Stimulated activated CD4-positive, alpha-beta T cell treated with anti-CD3 and anti-CD28 coated beads, Interleukin-4, amount 100 ng/mL, for 24 hours (primary cell): ENCODE measurements at regions not wholly inside any gene's neighbourhood (a gene's known extent, or its start where the extent isn't known, plus 50 kb on each side); places are given as distances from the start of the nearest gene placed in this dataset.

Source experiments
- DNase-seq: peaks from one replicate; pipeline ENCODE4 v3.0.0-alpha.2; 2020

DNA sequence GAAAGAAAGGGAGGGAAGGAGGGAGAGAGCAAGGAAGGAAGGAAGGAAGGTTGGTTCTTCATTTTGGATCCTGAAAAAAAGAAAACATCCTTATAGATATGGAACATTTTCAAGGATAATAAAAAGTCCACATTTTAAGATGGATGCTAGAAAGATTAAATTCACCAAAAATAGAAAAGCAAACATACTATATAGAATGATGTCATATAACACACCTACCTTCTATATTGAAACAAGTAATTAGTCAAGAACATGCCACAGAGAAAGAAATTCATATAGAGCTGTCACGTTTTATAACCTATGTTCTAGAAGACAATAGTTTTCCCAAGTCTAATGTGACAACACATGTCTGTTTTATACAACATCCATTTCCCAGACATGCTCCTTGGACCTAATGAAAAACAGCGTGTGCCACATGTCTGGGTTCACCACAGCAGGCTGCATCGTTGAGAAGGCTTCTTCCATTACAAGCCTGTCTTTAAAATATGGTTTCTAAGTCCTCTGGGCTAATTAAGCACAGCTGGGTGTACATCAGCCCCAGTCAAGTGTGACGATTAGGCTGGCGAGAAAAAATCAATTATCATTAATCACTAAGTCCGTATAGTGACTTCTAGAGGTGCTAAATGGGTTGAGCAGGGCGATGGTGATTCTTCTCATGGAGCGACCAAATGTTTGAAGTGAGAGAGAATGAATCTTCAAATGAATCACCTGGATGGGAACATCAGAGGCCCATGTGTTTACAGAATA lies 301.8 kb downstream of the TLE1 start:
- DNase-seq = no peak

DNA sequence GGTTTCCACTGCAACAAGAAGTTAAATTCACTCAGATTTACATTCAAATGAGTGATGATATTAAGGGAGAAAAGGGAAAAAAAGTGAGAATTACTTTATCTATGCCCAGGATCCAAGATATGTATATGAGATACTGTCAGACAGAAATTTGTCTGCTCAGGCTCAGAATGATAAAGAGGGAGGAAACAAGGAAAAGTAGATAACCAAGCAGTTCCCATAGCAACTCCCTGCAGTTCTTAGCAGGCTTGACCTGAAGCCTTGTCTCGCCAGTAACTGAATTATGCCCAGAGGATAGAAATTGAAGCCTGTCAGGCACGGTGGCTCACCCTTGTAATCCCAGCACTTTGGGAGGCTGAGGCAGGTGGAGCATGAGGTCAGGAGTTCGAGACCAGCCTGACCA lies 304.4 kb downstream of the TLE1 start:
- no peak for DNase-seq

DNA sequence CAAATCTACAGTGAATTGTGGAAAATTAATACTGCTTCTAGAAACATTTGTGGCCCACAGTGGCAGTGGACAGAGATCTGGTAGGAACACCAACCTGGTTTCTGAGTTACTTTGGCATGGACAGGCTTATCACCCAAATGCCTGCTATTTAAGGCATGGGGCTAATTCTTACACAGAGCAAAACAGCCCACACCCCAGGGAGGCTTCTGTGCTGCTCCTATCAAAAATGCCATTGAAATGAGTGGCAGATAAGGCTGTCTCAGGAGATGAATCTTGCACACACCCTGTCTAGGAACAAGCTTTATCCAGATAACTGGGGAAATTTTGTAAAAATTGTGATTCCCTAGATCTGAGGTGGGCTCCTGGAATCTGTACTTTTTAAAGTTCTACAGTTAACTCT lies 307.1 kb downstream of the TLE1 start:
- DNase-seq = no peak

DNA sequence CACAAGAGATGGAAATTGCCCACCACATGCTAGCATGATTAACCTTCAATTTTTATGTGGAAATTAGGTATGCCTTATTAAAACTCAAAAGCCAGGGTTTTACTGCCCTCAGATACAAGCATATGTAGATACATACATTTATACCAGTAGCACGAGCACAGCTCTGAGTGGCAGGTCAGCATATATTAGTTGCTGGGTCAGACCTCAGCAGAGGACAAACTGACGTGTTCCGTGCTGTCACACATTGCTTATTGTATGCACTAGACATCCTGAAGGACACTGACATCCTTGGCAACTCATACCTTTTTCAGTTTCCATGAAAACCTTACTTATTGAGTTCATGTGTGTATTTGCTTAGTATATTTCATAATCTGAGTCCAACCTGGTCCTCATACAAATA lies 307.7 kb downstream of the TLE1 start:
- DNase-seq = no peak

DNA sequence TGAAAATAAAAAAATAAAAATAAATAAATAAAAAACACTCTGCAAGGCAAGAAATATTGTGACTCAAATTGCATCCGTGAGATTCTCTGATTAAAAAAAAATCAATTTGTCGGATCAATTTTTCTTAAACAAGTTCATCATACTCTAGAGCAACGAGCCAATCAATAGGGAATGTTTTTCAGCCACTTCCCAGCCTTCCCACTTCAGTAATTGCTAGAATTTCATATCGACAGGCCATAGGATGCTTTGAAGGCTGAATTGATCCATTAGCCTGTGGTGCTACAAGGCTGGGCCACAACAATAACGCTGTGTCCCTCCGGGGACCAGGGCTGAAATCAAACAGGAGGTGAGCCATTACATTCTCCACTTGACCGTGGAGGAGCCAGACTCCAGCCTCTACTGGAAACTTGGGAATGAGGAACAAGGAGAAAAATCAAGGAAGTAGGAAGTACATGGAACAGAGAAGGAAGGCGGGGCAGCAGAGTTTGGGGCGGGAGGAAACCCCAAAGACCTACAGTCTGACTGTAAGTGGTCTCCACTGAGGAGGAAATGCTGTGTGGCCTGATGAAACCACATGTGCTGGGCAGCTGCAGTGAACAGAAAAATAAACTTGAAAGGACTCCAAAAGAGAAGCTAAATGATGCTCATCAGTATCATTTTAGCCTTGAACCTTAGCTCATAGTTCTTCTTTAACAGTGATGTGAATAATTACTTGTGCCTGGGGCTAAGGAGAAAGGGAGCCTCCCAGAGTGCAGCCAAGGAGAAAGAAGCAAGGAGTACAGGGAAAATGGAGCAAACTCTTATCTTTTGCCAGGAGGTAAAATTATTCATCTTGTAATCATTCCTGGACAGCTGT lies 308.6 kb downstream of the TLE1 start:
- no peak for DNase-seq

DNA sequence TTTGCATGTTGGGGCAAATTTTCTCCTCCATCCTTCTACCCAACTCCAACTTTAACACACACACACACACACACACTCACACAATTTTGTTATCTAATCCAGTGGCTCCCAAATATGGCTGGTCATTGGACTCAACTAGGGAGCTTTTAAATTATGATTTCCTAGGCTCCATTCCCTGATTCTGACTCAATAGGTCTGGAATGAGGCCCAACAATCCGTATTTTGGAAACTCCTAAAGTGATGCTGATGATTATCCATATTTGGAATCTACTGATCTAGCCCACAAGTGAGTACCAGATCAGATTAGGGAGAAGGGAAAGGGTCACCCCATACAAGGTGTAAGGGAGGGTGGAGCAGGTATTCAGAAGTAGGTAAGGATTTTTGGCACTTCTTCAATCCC lies 309.7 kb downstream of the TLE1 start:
- DNase-seq = no peak

DNA sequence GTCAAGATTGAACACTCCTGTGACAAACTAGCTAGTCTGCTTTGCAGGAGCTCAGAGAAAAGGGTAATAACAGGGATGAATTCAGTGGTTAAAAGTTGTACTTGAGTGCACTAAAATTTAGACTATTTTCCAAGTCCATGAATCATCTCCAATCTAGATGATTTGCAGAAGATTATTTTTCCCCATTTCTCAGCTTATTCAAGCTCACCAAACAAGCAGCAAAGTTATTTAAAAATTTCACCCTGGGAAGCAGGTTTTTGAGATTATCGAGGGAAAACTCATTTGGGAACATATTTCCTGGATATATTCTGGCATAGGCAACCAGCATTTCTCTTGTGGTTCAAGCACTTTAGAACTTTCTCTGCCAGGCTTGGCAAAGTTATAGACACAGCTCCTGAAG lies 311.4 kb downstream of the TLE1 start:
- no peak for DNase-seq

DNA sequence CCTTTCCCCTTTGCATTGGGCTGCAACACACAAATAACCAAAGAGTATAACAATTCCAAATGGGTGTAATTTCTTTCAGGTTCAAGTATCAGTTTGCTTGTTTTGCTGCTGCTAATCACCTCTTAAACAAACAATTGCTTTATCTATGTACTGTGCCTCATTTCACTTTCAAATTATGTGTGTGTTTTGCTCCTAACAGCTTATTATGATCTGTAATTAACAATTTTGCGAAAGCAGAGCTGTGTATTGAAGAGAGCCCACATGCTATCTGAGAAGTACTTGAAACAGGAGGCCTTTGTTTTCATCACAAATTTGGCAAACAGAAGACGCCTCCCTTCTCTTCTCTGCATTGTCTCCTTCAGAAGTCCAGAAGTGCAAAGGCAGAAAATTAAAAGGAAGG lies 312.0 kb downstream of the TLE1 start:
- DNase-seq = no peak

DNA sequence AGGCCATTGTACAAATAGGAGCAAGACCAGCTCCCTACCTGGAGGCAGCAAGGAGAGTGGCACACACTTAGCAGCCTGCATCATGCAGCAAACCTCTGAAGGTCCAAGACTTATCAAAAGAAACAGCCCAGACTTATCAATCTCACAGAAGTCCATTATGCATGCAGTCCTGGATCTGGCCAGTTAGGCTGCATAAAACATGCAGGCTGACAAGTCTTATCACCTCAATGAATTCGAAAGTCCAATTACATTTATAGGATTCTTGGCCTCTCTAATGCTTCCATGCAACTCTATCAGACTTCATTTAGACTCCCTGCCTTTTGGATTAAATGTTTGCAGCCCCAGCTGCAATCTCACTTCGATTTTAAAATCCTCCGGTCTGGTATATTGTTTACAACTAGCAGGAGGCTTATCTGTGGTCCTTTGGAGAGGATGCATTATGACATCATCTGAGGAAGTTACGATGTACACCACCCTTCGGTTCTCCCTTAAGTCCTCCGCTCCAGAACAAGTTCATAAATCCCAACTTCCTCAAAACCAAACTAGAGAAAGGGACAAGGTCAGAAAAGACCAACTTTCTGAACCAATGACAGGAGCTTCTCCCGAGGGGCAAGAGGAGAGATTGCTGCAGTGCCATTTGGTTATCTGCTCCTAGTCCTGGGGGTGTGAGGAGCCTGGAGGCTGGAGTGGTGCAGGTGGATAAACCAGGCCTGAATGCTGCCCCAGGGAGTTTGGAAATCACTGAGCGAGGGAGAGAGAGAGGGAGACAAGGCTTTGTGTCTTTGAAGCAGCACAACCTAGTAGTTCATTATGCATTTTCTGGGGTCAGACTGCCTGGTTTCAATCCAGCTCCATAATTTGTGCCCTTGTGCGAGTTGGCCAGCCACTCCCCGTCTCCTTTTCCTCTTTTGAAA lies 313.9 kb downstream of the TLE1 start:
- DNase-seq = no peak

DNA sequence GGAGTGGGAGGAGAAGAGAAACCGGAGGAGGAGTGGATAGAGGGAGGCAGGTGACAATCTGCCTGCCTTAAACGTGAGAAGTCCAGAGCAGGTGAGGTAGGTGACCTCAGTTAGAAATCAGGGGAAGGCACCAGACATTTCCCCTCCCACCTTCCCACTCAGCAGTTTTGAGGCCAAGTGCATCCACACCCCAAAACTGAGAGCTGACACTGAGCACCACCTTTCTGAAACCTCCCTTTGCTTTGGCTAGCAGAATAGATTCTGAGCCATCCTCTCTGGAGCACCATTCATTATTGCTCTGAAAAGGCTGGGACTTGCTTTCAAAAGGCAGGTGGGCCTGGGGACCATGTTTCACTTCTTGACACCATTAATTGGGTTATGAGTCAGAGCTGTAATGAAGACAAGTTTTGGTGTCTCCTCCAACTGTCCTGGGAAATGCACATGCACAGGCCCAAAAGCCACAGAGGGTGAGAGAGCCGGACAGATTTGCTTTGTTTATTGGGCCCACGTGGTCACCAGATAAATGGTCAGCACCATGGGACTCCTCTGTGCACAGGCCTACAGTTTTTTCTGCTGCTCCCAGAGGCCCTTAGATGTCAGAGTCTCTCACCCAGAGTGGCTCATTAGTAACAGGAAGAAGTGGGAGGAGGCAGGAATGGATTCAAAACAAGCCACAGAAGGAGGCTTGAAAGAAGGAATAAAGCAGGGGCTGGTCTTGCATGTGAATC lies 314.7 kb downstream of the TLE1 start:
- DNase-seq = no peak

DNA sequence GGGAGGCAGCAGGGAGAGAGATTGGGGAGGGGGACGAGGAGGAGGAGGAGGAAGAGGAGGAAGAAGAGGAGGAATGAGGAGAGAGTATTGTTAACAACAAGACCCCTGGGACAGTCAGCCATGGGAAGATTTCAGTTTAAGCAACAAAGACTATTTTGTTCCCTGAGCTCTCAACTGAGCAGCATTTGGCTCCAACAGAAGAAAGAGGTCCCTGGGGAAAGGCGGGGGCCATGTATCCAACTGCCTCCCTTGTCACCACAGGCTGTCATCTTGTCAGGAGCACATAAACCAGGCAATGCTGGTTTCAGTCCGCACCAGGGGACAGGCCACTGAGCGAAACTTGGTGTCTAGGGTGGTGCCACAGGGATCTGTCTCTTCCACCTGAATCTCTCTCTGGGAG lies 316.1 kb downstream of the TLE1 start:
- no peak for DNase-seq

DNA sequence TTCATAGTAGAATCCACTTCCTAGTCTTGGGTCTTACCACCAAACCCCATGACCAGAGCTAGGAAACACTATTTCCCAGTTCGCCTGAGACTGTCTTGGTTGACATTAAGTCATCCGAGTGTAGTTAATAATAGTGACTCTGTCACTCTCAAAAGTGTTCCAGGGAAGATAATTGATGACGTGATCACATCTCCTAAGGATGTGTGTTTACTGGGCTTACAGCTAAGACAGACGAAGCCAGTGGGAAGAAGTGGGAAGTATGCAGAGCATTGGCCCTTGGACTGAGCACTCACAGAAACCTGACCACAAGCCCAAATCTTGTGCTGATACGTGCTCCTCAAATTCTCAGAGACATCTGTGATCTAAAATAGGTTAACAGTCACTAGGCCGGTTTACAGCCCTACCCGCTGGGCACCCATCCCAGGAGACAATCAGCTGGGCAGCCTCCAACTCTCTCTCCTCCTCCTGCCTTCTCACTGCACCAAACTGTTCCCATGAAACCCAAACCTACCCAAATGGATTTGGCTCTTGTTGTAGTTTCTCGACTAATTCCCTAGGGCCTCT lies 316.6 kb downstream of the TLE1 start:
- no peak for DNase-seq

DNA sequence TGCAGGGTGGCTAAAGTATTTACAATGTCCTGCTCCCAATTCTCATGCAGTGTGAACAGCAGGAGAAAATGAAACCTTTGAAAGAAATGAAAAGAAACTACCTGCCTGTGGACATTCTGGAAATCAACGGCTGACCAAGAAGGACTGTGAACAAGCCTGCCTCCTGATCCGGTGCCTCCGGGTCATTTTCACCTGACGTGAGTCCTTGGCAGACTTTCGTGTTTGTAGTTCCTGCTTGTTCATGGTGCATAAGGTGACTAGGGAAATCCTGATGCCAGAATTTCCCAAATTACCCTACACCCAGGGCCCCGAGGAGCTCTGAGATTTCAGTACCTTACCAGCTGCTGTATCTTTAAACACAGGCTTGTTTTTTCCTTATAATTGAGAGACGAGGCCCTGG lies 317.5 kb downstream of the TLE1 start:
- DNase-seq = no peak

DNA sequence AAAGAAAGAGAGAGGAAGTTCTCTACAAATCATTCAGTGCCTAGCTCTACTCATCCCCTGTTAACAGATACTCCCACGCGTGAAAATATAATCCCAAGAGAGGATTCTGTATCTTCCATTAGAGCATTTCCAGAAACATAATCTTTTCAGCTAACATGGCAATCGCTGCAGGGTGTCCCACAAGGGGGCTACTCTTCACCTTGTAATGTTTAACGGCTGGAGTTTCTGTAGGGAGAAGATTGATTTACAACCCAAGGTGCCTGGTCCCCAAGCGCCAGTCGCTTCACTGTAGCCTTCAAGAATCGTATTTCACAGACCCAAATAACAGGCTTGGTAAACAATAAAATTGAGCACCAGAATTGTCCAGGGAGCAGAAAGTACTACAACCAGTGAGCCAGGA lies 318.7 kb downstream of the TLE1 start:
- DNase-seq = no peak

DNA sequence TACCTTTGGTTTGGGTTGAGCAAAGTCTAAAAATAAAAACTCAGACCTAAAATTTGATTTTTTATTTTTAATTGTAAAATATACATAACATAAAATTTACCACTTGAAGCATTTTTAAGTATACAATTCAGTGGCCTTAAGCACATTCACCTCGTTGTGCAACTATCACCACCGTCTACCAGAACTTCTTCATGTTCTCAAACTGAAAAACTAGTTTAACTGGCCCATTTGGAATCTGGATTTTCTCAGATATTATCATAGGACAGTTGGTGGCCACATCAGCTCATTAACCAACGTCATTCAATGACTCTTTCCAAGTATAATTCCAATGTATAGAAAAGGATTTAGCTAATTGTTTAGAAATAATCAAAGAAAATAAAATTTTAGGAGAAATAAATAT lies 319.3 kb downstream of the TLE1 start:
- no peak for DNase-seq

DNA sequence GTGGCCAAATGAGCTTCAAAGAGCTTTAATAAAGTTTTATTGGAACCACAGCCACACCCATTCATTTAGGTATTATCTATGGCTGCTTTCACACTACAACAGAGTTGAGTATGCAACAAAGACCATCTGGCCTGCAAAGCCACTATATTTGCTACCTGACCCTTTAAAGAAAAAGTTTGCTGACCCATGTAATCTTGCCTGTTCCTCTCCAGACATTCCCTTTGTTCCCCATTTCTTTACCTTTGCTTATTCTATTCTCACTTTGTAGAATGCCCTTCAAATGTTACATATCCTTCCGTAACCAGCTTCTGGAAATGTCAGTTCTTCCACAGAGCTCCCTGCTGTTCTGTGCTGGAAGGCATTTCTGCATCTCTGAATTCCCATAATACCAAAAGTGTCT lies 320.2 kb downstream of the TLE1 start:
- DNase-seq = no peak

DNA sequence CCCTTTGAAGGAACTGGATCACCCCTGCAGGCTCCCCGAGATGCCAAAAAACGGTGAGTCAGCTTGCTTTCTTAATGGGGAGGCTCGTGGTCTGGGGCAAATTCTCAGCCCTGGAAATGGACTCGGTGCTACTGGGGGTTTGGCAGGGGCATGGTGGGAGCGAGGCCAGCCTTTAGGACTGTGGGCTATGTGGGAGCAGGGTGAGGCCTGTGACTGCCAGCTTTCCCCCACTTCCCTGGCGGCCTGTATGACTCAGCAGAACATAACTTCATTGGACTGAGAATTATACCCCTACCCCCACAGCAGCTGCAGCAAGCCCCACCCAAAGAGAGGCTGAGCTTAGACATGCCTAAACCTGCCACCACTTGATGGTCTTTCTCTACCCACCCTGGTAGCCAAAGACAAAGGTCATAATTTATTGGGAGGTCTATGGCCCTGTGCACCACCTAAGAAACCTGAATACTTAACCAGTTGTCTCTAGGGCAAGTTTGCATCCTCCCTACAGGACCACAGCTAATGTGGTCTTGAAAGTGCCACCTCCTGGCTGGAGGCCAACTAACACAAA lies 325.3 kb downstream of the TLE1 start:
- no peak for DNase-seq

DNA sequence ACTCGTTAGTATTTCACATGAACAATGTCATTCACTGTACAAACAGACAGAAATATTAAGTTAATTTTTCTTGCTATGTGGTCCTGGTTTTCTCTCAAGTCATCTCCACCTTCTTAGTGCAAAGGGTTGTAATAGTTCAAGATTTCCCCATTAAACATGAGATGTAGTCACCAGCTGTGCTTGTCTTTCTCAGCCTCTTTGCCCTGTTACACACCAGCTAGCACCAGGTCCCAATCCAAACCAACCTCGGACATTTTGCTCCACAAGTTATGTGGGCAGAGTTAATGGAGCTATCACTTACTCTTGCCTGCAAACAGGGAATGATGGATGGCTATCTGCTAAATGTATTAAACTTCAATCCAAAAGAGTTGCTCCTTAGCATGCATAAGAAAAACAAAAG lies 328.1 kb downstream of the TLE1 start:
- no peak for DNase-seq

DNA sequence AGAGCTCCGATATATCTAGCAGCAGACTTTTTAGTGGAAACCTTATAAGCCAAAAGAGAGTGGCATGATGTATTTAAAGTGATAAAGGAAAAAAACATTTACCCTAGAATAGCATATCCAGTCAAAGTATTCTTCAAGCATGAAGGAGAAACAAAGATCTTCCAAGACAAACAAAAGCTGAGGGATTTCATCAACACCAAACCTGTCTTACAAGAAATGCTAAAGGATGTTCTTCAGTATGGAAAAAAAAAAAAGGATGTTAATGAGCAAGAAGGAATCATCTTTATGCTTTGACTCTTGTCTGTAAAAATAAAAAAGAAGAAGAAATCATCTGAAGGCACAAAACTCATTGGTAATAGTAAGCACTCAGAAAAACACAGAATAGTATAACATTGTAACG lies 338.2 kb downstream of the TLE1 start:
- no peak for DNase-seq

DNA sequence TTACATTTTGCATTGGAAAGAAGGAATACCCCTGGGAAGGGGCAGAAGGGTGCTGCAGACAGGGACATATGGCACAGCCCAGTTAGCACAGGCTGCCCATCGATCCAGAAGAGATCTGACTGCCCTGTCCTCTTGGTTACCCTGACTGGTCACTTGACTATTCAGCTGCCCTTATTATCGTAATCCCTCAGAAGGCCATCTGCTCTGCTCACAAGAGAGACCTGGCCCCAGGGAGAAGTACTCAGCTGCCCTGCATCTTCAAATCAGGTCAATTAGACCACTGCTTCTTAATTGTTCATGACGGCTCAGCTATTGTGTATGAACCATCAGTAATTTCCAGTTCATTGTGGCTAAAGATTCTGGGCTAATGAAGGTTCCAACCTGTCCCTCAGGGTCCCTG lies 345.0 kb downstream of the TLE1 start:
- DNase-seq = no peak

DNA sequence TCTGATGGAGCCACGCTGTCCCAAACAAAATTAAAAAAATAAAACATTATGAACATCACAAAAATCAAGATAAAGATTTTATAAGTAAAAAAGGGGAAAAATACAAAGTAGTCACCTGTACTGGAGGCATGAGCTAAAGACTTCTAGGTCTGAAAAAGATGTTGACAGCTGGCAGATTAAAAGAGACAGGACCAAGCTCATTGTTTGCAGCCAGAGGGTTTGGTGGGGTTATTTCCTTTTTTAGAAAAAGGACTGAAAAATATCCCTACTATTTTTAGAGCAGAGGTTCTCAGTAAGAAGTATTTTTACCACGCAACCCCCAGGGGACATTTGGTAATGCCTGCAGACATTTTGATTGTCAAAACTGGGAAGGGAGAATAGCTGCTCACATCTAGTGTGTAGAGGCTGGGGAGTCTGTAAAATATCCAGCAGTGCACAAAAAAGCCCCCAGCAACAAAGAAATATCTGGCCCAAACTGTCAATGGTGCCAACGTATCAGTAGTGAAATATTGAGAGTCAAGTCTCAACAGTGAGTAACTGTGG lies 353.4 kb downstream of the TLE1 start:
- DNase-seq = no peak

DNA sequence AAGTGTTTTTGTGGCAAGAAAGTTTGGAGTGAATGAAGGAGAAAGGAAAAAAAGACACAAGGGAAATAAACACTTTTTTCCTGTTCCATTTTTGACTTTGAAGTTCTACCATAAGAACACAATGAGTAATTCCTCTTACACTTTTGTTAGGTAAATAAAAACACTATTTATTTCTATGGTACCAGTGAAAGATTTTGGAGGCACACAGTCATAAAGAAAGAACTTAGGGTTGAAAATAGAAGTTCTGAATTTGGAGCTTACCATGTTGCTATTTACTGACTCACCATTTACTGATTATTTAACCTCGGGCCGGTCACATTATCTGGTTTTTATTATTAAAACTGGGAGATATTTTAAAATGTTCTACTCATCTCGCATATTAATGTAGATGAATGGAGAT lies 367.8 kb downstream of the TLE1 start:
- DNase-seq = no peak
